ENCODE measurements at regions not wholly inside any gene's neighbourhood (a gene's known extent, or its start where the extent isn't known, plus 50 kb on each side); places are given as distances from the start of the nearest gene placed in this dataset.

DNA sequence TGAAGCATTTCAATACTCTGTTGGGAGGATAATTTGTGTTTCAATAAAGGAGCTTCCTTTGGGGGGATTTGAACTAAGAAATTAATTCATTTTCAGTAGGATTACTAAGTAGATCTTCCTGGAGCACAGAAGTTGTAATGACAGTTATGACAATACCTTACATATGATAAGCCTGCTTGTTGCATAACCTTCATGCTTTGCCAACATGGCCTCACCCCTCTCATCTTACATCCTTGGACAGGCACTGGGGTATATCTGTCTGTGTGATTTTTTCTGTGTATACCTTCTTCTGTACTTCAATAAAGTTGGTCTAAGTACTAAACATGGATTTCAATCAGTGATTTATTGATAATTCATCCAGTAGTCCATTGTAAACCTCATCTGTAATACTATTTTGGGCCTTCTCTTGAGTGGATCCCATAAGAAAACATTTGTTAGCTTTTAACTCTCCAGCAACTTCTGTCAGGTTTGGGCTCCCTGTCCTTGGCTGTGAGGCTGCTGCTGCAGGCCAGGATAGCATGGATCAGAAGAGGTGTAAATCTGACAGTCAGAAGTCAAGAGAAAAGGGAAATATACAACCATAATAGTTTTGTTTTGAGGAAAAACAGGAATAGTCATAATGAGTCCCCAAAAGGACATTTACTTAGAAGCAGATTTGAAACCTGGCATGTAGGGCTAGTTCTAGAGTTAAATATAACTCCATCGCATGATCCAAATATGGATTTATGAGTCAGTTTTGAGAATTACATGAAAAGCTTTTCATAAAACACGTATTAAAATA, 422.2 kb downstream of the KLF5 start (continued):
- TF ChIP-seq MXD4 (CRISPR knock-in tag; IDR thresholded peaks at IDR 0.05; ENCODE audit: borderline replicate concordance): no peak
- TF ChIP-seq CBFB (CRISPR knock-in tag; IDR thresholded peaks at IDR 0.05; ENCODE audit: low read depth): no peak
- TF ChIP-seq CREB1 (CRISPR knock-in tag; IDR thresholded peaks at IDR 0.05): no peak
- no peak for TF ChIP-seq NR2C2 (CRISPR knock-in tag; IDR thresholded peaks at IDR 0.05)
- no peak for TF ChIP-seq IRF2 (CRISPR knock-in tag; IDR thresholded peaks at IDR 0.05; ENCODE audit: borderline replicate concordance, low read depth)
- TF ChIP-seq, protein P1, sequence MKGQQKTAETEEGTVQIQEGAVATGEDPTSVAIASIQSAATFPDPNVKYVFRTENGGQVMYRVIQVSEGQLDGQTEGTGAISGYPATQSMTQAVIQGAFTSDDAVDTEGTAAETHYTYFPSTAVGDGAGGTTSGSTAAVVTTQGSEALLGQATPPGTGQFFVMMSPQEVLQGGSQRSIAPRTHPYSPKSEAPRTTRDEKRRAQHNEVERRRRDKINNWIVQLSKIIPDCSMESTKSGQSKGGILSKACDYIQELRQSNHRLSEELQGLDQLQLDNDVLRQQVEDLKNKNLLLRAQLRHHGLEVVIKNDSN (CRISPR knock-in tag; IDR thresholded peaks at IDR 0.05): no peak
- TF ChIP-seq ZBTB21 (CRISPR knock-in tag; IDR thresholded peaks at IDR 0.05; ENCODE audit: borderline replicate concordance): no peak

DNA sequence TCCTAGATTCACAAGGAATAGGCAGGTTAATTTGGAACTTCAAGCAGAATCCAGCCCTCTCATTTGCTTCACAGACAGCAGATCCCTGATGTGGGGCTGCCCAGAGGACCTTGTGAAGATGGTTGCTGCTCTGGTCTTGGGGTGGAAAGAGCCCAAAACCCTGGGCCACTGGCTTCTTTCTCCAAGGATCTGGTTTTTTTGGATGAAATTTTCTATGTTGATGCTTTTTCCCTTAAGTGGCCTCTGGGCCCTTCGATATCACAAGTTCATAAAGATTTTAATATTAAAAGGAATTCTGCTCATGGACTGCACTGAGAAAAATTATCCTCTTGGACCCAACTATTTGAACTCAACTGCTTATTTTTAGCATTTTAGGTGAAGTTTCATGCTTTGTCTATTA, 421.1 kb downstream of the KLF5 start:
- Mint-ChIP-seq H3K4me1 (no peaks in the 10 kb centered on the region), H3K27me3 (ENCODE audit: low read depth) (no peaks in the 10 kb centered on the region), H3K36me3 (no peaks in the 10 kb centered on the region), H3K4me3 (no peak overlapping the region), H3K9me3 (no peaks in the 10 kb centered on the region), H3K27ac (no peak overlapping the region)
- ATAC-seq (no peak), DNase-seq (ENCODE audit: low spot score) (no peak)
- TF ChIP-seq, protein P2, sequence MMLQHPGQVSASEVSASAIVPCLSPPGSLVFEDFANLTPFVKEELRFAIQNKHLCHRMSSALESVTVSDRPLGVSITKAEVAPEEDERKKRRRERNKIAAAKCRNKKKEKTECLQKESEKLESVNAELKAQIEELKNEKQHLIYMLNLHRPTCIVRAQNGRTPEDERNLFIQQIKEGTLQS (CRISPR knock-in tag; conservative IDR thresholded peaks at IDR 0.05): no peak
- ChIA-PET CTCF (no interaction called here), POLR2A (no interaction called here)

DNA sequence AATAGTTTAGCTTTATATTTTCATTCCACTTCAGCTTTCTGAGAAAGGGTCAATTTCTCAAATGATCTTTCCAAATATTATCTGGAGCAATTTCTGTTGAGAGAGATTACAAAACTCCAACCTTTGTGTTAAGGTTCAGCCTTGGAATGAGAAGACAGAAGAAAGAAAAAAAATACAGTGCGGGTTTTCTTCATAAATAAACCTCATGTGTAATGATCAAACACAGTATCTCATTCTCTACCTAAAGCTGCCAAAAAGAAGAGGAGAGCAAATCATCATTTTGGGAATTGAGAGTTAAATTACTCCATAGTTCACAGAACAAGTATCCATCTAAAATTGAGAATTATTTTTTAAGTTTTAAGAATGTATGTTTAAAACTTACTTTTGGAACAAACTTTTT, 420.5 kb downstream of the KLF5 start:
- CTCF ChIA-PET: no interaction called here
- Mint-ChIP-seq H3K4me1 (no peaks in the 10 kb centered on the region), H3K36me3 (no peaks in the 10 kb centered on the region), H3K27ac (no peak overlapping the region), H3K9me3 (no peaks in the 10 kb centered on the region), H3K27me3 (ENCODE audit: low read depth) (no peaks in the 10 kb centered on the region), H3K4me3 (no peak overlapping the region)
- POLR2A ChIA-PET: no interaction called here
- no peak for DNase-seq (ENCODE audit: low spot score)
- no peak for ATAC-seq
- TF ChIP-seq ESRRA (CRISPR knock-in tag; IDR thresholded peaks at IDR 0.05; ENCODE audit: borderline replicate concordance): no peak

DNA sequence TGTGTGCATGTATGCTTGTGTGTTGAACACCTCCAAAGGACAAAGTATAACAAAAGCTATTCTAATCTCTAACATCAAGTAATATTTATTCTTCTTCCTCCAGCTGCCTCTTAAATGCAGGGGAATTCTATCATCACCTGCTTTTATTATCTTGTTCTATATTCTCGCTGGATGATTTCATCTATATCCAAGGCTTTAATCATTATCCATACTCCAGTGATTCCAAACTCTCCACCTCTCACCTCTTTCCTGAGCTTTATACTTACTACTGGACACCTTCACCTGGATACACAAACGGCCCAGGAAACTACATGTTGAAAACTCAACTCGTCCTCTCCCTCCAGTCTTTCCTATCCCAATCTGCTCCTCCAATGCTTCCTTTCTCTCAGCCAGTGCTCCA, 418.6 kb downstream of the KLF5 start:
- Mint-ChIP-seq H3K4me3 (no peak overlapping the region), H3K36me3 (no peaks in the 10 kb centered on the region), H3K27me3 (ENCODE audit: low read depth) (no peaks in the 10 kb centered on the region), H3K9me3 (no peaks in the 10 kb centered on the region), H3K27ac (no peak overlapping the region), H3K4me1 (no peaks in the 10 kb centered on the region)
- CTCF ChIA-PET: no interaction called here
- DNase-seq (ENCODE audit: low spot score): no peak
- TF ChIP-seq ZNF219 (CRISPR knock-in tag; IDR thresholded peaks at IDR 0.05; ENCODE audit: borderline replicate concordance) (no peak), CREB1 (CRISPR knock-in tag; IDR thresholded peaks at IDR 0.05) (no peak), ZNF671 (CRISPR knock-in tag; IDR thresholded peaks at IDR 0.05) (no peak)
- TF ChIP-seq, protein P3, sequence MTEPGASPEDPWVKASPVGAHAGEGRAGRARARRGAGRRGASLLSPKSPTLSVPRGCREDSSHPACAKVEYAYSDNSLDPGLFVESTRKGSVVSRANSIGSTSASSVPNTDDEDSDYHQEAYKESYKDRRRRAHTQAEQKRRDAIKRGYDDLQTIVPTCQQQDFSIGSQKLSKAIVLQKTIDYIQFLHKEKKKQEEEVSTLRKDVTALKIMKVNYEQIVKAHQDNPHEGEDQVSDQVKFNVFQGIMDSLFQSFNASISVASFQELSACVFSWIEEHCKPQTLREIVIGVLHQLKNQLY (CRISPR knock-in tag; IDR thresholded peaks at IDR 0.05): no peak
- TF ChIP-seq, protein P4, sequence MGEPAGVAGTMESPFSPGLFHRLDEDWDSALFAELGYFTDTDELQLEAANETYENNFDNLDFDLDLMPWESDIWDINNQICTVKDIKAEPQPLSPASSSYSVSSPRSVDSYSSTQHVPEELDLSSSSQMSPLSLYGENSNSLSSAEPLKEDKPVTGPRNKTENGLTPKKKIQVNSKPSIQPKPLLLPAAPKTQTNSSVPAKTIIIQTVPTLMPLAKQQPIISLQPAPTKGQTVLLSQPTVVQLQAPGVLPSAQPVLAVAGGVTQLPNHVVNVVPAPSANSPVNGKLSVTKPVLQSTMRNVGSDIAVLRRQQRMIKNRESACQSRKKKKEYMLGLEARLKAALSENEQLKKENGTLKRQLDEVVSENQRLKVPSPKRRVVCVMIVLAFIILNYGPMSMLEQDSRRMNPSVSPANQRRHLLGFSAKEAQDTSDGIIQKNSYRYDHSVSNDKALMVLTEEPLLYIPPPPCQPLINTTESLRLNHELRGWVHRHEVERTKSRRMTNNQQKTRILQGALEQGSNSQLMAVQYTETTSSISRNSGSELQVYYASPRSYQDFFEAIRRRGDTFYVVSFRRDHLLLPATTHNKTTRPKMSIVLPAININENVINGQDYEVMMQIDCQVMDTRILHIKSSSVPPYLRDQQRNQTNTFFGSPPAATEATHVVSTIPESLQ (CRISPR knock-in tag; IDR thresholded peaks at IDR 0.05): no peak
- POLR2A ChIA-PET: interaction anchor here (0.7 kb wide), 1 partner anchor 14 kb away, joined by 3 read pairs; no protein-coding TSS in a partner anchor
- no peak for ATAC-seq

DNA sequence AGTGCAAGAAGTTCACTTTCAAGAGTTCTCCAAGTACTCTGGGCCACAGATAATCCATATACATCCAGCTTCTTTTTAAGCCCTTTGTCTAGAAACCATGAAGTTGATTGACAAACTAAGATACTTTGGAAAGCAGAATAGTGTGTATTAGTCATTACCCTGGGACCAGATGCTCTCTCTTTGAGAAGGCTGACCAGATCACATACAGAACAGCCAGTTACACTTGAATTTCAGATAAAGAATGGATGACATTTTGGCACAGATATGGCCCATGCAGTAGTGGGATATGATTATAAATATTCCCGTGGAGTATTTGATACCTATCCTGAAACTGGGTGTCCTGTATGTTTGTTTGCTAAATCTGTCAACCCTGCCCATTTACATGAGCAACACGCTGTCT, 414.2 kb downstream of the KLF5 start:
- ATAC-seq: no peak
- Mint-ChIP-seq H3K36me3 (no peaks in the 10 kb centered on the region), H3K4me1 (no peaks in the 10 kb centered on the region), H3K4me3 (no peak overlapping the region), H3K9me3 (no peaks in the 10 kb centered on the region; the same call in 1 of the 2 replicates), H3K27ac (no peak overlapping the region), H3K27me3 (ENCODE audit: low read depth) (no peaks in the 10 kb centered on the region)
- ChIA-PET CTCF (no interaction called here), POLR2A (interaction anchor here (0.6 kb wide), 1 partner anchor 351 kb away, joined by 3 read pairs; no protein-coding TSS in a partner anchor)
- DNase-seq (ENCODE audit: low spot score): no peak
- TF ChIP-seq ZNF219 (CRISPR knock-in tag; IDR thresholded peaks at IDR 0.05; ENCODE audit: borderline replicate concordance) (no peak), KAT7 (CRISPR knock-in tag; IDR thresholded peaks at IDR 0.05; ENCODE audit: borderline replicate concordance) (no peak), ZNF416 (CRISPR knock-in tag; IDR thresholded peaks at IDR 0.05) (no peak), ZNF396 (CRISPR knock-in tag; IDR thresholded peaks at IDR 0.05; ENCODE audit: borderline replicate concordance) (no peak), CREM (CRISPR knock-in tag; IDR thresholded peaks at IDR 0.05) (no peak), EMX1 (CRISPR knock-in tag; IDR thresholded peaks at IDR 0.05) (no peak), GABPB1 (CRISPR knock-in tag; IDR thresholded peaks at IDR 0.05) (no peak), ZNF317 (CRISPR knock-in tag; IDR thresholded peaks at IDR 0.05; ENCODE audit: borderline replicate concordance, low read depth) (no peak), CBFB (CRISPR knock-in tag; IDR thresholded peaks at IDR 0.05; ENCODE audit: low read depth) (no peak)
- TF ChIP-seq, protein P5, sequence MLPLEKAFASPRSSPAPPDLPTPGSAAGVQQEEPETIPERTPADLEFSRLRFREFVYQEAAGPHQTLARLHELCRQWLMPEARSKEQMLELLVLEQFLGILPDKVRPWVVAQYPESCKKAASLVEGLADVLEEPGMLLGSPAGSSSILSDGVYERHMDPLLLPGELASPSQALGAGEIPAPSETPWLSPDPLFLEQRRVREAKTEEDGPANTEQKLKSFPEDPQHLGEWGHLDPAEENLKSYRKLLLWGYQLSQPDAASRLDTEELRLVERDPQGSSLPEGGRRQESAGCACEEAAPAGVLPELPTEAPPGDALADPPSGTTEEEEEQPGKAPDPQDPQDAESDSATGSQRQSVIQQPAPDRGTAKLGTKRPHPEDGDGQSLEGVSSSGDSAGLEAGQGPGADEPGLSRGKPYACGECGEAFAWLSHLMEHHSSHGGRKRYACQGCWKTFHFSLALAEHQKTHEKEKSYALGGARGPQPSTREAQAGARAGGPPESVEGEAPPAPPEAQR (CRISPR knock-in tag; IDR thresholded peaks at IDR 0.05): no peak
- TF ChIP-seq, protein P6, sequence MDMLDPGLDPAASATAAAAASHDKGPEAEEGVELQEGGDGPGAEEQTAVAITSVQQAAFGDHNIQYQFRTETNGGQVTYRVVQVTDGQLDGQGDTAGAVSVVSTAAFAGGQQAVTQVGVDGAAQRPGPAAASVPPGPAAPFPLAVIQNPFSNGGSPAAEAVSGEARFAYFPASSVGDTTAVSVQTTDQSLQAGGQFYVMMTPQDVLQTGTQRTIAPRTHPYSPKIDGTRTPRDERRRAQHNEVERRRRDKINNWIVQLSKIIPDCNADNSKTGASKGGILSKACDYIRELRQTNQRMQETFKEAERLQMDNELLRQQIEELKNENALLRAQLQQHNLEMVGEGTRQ (CRISPR knock-in tag; IDR thresholded peaks at IDR 0.05): no peak

Data from WTC11 (cell line).